NB4 (cell line): ENCODE measurements at regions not wholly inside any gene's neighbourhood (a gene's known extent, or its start where the extent isn't known, plus 50 kb on each side); places are given as distances from the start of the nearest gene placed in this dataset.

ENCODE experiments used
- DNase-seq: peaks from one replicate; pipeline ENCODE4 v3.0.0; 2010; ENCODE audit warnings: low read depth
- H3K4me3 ChIP-seq: one replicate; pipeline ENCODE4 v1.5.1; 2011; ENCODE audit warnings: mild to moderate bottlenecking, low read depth, low read length, moderate library complexity
- MYC ChIP-seq: IDR thresholded peaks from 2 replicates; pipeline ENCODE4 v1.6.1; 2011; ENCODE audit warnings: low read depth, low read length
- POLR2A ChIP-seq: IDR thresholded peaks from 2 replicates; pipeline ENCODE4 v1.6.1; 2011; ENCODE audit warnings: mild to moderate bottlenecking; ENCODE audit not compliant: insufficient read length; ENCODE audit errors: extremely low read depth
- TF ChIP-seq, protein P1 (sequence below): IDR thresholded peaks from one replicate; pipeline ENCODE4 v1.5.1; 2012; ENCODE audit warnings: low read depth, low read length
- TF ChIP-seq, protein P2 (sequence below): IDR thresholded peaks from 2 replicates; pipeline ENCODE4 v1.6.1; 2011; ENCODE audit warnings: low read depth, low read length

DNA sequence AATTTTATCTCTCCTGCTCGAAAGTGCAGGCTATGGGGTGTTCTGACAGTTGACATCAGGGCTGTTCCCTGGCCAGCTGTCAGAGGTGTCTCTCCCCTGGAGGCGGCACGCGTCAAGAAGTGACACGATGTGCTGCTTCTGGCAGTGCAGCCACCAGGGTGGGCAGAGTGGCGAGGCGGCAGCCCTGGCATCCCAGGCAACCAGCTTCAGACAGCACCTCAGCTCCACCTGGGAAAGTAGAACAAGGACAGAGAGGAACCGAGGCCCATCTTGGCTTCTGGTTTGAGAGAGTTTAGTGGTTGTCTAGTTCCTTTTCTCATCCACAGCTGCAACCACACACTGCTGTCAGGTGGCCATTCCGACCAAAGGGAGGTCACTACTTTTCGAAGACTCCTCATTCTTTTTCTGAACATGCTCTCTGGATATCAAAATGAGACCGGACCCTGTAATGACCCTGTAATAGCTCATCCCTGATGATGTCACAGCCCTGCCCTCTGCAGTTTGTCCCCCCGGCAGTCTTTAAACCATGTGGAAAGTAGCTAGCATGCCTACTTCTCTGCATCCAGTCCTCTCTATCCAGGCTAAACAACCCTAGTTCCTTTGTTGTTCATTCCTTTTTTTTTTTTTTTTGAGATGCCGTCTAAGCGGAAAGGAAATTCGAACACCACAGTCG is 381.0 kb upstream of the NRP1 start:
- DNase-seq = no peak
- TF ChIP-seq POLR2A (no peak), MYC (no peak)
- TF ChIP-seq, protein P1, sequence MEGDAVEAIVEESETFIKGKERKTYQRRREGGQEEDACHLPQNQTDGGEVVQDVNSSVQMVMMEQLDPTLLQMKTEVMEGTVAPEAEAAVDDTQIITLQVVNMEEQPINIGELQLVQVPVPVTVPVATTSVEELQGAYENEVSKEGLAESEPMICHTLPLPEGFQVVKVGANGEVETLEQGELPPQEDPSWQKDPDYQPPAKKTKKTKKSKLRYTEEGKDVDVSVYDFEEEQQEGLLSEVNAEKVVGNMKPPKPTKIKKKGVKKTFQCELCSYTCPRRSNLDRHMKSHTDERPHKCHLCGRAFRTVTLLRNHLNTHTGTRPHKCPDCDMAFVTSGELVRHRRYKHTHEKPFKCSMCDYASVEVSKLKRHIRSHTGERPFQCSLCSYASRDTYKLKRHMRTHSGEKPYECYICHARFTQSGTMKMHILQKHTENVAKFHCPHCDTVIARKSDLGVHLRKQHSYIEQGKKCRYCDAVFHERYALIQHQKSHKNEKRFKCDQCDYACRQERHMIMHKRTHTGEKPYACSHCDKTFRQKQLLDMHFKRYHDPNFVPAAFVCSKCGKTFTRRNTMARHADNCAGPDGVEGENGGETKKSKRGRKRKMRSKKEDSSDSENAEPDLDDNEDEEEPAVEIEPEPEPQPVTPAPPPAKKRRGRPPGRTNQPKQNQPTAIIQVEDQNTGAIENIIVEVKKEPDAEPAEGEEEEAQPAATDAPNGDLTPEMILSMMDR = no peak
- TF ChIP-seq, protein P2, sequence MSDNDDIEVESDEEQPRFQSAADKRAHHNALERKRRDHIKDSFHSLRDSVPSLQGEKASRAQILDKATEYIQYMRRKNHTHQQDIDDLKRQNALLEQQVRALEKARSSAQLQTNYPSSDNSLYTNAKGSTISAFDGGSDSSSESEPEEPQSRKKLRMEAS = no peak

DNA sequence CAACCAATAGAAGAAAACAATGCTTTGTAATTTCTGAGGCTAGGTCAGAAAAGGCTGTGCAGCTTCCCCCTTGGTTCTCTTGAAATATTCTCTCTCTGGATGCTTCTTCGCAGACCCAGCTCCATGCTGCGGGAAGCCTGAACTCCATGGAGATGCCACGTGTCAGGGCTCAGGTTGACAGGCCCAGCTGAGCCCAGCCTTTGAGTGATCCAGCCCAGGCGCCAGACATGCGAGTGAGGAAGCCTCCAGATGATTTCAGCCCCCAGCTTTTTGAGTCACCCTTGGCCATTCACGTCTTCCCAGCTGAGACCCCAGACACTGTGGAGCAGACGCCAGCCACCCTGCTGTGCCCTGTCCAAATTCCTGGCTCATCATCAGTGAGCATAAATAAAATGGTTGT is 378.4 kb upstream of the NRP1 start:
- no peak for DNase-seq
- TF ChIP-seq POLR2A (no peak), MYC (no peak)
- TF ChIP-seq, protein P1 = no peak
- TF ChIP-seq, protein P2 = no peak
- no peak overlapping the region for H3K4me3 ChIP-seq

More for the DNA sequence above, 381.0 kb upstream of the NRP1 start:
- H3K4me3 ChIP-seq = no peak overlapping the region

DNA sequence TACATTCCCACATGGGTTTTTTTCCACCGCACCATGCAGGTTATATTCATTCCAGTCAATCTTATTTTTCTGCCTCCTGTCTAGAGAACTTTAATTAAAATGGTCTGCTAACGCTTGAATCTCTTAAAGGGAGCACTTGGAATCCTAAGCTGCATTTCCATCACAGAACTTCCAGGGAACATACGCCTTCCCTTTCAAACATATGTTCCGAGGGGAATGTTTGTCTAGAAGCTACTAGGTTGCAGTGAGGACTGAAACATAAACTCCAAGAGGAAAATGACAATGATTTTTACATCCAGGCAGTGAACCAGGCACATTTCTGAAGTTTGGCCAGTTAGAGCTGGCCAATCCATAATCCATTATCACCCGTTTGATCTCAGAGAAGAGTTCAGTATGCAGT is 375.5 kb upstream of the NRP1 start:
- DNase-seq = no peak
- H3K4me3 ChIP-seq = no peak overlapping the region
- TF ChIP-seq MYC (no peak), POLR2A (no peak)
- TF ChIP-seq, protein P2 = no peak
- TF ChIP-seq, protein P1 = no peak

- no peak overlapping the region for H3K4me3 ChIP-seq
- no peak for DNase-seq
- TF ChIP-seq, protein P1 = no peak
Measured at GRCh38 chr10:33709008-33709753, 374.7 kb upstream of the NRP1 start.

DNA sequence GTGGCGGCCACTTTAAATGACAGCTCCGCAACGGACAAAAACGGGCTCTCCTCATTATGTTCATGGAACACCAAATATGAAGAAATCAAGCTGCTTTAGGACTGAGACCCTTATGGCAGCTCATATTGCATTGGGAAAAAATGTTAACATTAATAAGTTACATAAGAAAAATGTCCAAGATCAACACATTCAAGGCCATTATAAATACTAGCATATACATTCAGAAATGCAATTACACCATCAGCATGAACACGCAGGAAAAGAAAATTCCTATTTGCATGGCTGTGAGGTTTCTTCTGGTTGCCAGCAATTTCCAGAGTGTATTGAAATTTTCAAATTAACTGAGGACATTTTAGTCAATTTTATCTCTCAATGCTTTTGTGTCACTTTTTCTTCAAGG is 374.1 kb upstream of the NRP1 start:
- DNase-seq = no peak
- TF ChIP-seq, protein P1 = no peak
- TF ChIP-seq MYC (no peak), POLR2A (no peak)
- TF ChIP-seq, protein P2 = no peak
- H3K4me3 ChIP-seq = no peak overlapping the region
